ENCODE measurements at regions not wholly inside any gene's neighbourhood (a gene's known extent, or its start where the extent isn't known, plus 50 kb on each side); places are given as distances from the start of the nearest gene placed in this dataset.
"Not testable (repeated sequence)": the region's sequence is repeated elsewhere in the genome, so short reads cannot be mapped to it uniquely, and the experiment has no call there.

DNA sequence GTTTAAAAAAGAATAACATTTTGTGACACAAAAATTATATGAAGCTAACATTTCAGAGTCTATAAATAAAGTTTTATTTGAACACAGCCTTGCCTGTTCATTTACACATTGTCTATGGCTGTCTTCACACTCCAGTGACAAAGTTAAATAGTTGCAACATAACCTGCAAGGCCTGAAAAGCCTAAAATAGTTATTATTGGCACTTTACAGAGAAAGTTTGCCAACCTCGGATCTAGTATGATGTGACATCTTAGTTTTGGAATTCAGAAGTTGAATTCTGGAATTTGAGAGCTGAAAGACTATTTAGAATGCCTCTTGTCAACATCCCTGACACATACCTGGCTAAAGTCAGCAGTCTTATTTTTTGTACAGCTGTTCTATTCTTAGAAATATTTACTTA, 68.3 kb downstream of the DYRK2 start:
- DNase-seq (ENCODE audit: low read depth in 2 of 3, low spot score in 2 of 3), result no peak

DNA sequence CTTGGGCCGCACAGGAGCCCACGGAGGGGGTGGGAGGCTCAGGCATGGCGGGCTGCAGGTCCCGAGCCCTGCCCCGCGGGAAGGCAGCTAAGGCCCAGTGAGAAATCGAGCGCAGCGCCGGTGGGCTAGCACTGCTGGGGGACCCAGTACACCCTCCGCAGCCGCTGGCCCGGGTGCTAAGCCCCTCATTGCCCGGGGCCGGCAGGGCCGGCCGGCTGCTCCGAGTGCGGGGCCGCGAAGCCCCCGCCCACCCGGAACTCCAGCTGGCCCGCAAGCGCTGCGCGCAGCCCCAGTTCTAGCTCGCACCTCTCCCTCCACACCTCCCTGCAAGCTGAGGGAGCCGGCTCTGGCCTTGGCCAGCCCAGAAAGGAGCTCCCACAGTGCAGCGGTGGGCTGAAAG, 70.8 kb downstream of the DYRK2 start:
- DNase-seq (ENCODE audit: low read depth in 2 of 3, low spot score in 2 of 3), result not testable (repeated sequence)

DNA sequence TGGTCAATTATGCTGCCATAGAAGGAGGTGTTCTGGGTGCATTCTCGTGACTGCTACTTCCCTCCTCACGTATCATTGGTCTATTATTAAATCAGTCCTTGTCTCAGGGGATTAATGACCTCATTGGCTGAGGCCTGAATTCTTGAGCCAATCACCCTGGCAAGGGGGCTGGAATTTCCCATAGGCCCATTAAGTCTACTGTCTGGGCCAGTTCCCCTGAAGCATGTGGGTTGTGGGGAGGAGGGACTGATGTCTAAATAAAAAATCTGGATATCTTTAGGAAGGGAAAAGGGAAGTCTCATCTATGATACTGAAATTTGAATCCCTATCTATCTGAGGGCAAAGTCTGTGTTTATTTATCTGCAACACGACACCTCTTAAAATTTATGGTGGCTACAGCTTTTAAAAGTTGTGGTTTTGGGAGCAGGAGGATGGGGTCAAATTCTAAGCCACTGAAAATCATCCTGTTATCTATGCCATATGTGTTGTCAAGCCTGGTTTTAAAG, 71.9 kb downstream of the DYRK2 start:
- no peak for DNase-seq (ENCODE audit: low read depth in 2 of 3, low spot score in 2 of 3)

DNA sequence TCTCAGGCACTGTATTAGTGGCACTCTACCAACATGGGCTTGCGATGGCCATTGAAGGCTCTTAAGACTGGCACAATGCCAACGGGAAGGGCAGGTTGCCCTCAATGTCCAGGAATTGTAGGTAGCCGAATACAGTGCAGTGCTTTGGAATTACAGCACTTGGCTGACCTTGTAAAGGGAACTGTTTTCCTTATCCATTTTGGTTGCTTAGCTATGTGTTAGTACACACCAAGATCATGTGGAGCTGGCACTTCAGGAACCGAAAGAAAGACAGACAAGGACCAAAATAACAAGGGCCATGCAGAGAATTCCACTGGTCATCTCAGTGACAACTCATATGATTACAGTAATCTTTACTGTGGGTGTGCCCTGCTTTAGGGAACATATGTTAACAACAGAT, 72.7 kb downstream of the DYRK2 start:
- DNase-seq (ENCODE audit: low read depth in 2 of 3, low spot score in 2 of 3), result no peak

DNA sequence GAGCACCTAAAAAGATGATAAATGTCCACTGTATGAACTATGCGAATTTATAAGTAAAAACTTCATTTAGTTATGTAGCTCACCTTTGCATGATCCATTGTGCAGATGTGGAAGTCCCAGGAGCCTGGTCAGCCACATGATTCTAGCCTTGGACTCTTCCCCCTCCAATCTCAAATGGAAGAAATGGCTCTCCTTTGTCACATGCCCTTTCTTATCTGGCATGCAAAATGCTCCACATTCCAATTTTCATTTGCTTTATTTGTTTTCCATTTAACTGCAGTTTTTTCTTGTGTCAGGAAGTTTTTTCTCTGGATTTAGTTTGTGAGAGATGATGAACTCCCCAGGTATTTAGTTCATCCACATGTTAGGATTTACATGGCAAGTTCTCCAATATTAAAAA, 73.8 kb downstream of the DYRK2 start:
- no peak for DNase-seq (ENCODE audit: low read depth in 2 of 3, low spot score in 2 of 3)

DNA sequence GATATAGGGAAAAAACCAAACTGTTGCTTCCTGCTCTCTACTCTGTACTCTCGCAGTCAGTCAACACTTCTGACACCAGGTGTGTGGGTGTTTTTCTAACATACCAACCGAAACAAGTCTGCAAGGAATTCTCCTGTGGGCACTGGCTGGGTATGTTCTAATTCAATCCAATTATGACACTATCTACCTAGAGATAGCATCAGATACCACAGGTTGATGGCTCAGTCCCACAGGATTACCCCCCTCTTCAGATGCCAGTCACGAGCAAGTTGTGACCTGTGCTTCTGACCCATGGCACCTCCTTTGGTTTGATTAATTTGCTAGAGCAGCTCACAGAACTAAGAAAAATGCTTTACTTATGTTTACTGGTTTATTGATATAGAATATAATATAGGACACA, 78.3 kb downstream of the DYRK2 start:
- DNase-seq (ENCODE audit: low read depth in 2 of 3, low spot score in 2 of 3), result no peak

DNA sequence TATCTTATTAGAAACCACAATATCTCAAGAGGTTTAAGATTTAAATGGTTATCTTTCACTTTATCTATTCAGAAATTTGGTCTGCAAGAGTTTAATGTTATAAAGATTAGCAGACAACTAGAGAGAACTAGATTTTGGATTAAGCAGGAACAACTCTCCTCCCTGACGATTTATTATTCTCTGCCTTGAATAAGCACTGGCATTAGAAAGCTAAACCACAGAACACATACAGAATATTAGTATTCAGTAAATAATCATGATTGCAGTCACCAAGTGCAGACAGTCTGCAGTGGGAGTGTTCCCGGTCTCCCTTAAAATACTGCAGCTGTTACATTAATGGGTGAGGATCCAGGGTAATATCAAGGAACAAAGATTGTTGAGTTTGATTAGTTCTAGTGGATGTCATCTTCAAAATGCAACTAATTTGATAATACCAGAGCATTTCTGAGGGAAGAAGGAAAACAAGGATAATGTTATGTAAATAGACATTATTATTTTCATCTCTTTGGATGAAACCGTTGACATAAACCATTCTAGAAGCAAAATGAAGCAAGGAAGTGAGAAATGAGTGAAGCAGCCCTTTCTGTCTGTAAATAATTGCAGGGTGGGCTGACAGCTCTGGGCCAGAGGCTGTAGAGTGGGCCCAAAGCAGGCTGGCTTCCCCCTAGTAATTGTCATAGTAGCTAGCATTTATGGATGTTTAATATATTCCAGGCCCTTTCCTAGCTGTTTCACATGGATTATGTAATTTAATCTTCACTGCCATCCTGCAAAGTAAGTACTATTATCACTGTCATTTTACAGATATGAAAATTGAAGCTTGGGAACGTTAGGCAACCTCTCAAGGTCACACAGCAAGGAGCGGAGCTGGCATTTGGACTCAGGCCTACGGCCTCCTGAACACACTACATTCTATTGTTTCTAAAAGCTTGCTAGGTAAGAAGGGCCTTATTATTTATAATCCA, 79.4 kb downstream of the DYRK2 start:
- no peak for DNase-seq (ENCODE audit: low read depth in 2 of 3, low spot score in 2 of 3)

DNA sequence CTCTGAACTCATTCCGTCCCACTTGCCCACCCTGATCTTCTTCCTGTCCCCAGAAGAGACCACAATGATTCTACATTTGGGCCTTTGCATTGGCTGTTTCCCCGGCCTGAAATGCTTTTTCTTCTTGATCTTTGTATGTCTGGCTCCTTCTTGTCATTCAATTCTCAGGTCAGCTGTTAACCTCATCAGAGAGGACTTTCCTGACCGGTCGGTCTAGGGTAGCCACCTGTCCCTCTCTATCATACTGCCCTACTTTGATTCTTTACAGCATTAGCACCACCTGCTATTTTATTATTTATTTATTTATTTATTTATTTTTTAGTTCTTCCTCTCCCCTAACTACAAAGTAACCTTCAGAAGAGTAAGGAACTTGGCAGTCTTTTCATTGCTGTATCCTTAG, 84.3 kb downstream of the DYRK2 start:
- no peak for DNase-seq (ENCODE audit: low read depth in 2 of 3, low spot score in 2 of 3)

DNA sequence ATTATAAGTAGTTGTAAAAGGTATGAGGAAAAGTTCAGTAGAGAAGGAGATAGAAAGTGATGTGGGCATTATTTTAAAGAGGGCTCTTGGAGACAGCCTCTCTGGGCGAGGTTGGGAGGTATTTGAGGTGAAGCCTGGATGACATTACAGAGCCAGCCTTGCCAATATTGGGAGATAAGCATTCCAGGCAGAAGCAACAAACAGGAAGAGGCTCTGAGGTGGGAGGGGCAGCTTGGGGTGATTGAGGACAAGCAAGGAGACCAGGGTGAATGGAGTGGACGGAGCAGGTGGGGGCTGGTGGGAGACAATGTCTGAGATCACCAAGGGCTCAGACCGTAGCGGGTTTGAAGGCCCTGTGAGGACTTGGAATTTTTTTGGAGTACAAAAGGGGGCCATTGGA, 87.3 kb downstream of the DYRK2 start:
- DNase-seq (ENCODE audit: low read depth in 2 of 3, low spot score in 2 of 3), result no peak

DNA sequence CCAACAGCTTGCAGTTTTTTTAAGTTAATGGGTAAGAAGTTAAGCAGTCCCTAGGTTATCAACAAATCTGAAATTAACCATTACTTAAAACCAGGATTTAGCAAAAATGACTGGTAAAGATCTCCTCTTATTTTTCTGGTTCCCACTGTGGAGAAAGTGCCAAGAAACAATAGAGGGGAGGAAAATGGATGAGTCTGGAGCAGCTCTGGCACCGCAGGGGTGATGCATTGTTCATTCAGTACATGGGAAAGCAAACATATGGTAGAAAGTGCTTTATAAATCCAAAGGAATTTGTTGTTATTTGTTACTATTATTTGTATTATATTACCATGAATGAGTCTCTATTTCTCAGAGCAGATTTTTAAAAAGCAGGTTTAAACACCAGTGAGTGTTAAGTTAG, 92.2 kb downstream of the DYRK2 start:
- DNase-seq (ENCODE audit: low read depth in 2 of 3, low spot score in 2 of 3), result no peak

DNA sequence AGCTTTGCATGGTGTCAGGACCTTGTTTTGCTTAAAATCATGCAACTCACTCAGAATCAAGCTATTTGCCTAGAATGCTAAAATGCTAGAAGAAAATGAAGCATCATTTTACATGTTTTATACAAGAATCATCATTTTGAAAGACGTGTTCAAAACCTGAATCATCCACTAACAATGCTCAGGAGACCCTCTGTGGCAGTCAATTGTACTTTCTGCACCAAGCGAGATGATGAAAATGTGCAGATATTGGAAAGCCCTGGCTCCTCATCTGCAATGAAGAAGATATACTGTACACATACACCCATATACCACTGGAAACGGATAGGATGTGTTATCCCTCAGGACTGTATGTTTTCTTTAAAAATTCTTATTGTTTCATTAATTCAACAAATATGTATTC, 92.7 kb downstream of the DYRK2 start:
- no peak for DNase-seq (ENCODE audit: low read depth in 2 of 3, low spot score in 2 of 3)

DNA sequence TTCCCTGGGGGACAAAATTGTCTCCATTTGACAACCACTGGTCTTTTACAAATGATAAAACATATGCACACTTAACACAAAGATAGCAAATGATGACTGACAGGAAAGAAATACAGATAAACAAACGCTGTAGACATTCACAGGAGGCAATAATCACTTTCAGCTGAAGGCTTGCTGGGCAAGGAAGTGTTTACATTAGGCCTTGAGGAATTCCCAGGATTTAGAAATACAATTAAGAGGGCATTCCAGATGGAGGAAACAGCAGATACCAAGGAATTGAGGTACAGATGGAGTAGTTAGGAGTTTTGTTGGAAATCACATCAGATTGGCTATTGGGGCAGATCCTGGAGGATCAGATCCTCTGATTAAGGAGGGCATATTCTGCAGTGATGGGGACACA, 93.9 kb downstream of the DYRK2 start:
- no peak for DNase-seq (ENCODE audit: low read depth in 2 of 3, low spot score in 2 of 3)

DNA sequence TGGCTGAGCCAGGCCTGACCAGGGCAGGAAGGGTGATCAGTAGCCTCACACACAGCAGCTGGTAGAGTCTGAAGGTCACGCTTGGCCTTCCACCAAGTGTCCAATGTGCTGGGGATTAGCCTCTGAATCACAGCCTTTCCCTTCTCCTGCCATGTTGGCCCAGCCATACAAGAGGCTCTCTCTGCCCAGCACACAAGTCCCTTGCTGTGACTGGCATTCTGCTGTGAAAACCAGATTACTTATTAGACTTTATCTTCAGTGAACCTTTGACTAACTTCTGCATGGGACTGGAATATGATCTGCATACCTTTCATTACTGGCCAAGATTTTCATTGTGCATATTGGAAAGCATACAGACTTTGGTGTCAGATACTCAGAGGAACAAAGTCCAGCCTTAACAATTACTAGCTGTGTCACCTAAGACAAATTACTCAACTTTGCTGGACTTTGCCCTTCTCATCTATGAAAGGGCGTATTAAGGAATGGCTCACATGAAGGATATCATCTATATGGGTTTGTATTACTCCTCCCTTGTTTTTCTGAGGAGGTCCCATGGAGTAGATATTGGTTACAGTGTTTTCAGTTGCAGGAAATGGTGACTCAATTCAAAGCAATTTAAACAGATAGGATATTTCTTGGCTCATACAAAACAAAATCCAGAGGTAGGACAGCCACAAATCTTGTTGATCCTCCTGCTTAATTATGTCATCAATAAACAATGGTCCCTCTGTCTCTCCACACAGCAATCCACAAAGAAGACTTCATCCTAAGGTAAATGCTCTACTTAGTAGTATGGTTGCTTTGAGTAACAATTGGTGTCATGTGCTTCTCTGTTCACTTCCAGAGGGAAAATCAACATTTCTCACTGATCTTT, 99.6 kb downstream of the DYRK2 start:
- DNase-seq (ENCODE audit: low read depth in 2 of 3, low spot score in 2 of 3), result no peak

DNA sequence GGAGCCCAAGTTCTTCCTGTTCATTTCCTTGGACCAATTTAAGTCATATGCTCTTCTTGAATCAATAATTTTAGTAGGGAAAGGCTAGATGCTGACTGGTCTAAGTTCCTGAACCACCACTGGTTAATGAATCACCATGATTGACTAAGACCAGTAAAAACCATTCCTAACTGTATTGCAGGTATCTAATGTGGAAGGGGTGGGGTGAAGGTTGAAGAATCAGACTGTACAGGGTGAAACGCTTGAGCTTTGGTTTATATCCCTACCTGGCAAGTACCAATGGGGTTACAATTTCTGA, 100.1 kb downstream of the DYRK2 start:
- DNase-seq (ENCODE audit: low read depth in 2 of 3, low spot score in 2 of 3), result no peak

DNA sequence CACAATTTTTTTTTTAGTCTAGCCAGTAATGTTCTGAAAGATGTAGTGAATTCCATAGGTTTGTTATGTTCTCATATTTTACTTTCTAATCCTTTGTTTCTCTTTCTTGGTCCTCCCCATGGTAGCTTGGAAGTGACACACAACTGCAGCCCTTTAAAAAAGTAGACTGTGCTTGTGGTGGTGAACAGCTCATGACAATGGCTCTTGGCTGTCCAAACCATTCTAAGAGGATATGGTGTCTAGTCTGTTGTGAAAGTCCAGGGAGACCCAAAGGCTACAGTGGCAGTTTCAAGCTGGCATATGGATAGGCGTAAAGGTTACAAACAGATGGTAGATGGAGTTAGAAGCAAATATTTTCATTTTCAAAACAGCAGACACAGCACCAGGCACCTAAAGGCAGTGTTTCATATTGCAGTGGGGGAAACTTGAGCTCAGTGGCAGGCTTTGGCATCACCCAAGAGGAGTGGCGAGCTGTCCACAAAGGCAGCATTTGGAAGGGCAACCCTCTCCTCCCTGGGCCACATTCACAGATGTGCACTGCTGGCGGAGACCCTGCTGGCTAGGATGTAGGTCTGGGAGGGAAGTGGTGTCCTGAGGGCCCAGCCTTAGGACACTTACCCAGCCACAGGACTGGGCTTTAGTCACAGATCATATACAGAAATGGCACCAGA, 102.1 kb downstream of the DYRK2 start:
- DNase-seq (ENCODE audit: low read depth in 2 of 3, low spot score in 2 of 3), result no peak

DNA sequence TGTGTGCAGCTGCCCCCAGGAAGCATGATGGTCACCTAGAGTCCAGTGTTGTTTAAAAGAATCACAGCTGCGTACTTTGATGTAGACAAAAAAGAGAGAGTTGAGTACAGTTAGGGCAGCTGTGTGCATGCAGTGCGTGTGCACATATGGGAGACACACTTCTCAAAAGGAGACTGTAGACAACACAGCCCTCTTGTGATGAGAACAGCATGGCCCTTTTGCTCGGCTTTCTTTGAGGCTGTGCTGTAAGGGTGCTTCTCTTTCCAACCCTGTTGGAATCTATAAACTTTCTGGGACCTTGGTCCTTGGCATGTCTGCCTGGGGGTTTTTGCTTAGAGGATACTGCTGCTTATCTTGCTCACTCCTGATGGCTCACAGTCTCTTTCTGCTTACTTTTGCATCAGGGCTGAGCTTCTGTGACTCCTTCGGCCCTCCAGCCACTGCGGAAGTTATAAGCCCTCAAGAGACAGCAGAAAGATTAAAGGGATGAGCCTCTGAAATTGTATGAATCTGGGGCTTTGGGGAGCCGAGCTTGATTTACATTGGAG, 102.9 kb downstream of the DYRK2 start:
- DNase-seq (ENCODE audit: low read depth in 2 of 3, low spot score in 2 of 3), result no peak

DNA sequence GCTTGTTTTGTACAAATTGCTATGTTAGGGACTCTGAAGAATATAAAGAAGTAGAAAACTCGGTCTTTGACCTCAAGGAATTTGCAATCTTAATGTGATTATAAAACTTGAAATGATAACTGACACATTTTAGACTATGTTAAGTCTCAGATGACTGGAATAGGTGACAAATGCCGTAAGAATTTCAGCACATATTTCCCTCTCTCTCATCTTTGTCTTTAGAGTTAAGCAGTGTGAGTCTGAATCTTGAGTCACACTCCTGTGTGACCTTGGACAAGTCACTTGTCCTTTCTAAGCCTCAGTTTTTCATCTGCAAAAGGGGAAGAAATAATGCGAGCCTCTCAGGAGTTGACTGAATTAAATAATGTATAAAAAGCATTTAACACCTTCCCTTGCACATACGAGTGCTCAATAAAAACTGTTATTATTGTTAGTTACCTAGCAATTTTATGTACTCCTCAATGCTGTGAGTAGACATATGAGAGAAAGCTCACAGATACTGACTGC, 103.7 kb downstream of the DYRK2 start:
- no peak for DNase-seq (ENCODE audit: low read depth in 2 of 3, low spot score in 2 of 3)

DNA sequence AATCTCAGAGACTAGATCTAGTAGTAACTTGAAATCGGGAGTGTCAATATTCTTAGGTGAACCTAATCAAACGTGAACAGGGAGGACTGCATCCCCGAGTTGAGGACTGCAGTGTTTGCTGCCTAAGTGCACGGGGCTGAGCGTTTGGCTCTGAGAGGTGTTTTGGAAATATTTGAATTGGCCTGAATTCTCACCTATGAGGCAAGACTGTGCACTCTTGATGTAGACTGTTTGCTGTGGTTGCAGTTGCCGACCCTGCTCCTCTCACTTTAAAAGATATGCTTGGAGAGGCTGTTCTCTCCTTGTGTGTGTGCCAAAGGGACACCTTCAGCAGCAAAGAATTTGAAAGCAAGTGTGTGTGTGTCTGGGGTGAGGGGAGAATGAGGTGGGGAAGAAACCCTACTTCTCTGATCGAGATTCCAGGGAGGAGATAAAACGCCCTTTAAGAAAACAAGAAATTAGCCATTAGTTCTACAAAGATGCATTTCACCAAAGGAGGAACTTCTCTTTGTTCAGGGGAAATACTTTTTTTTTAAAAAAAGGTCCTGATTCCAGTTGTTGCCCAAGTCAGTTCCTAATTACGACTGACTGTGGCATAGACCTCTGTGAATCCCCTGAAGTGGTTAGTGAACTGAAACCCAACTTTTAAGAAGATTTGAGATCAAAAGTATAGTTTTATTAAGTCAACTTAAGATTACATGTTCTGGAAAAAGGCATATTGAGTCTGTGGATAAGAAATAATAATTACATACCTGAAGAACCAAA, 106.6 kb downstream of the DYRK2 start:
- DNase-seq (ENCODE audit: low read depth in 2 of 3, low spot score in 2 of 3), result peak in 2 of 3 donors; percentile 1 to 13

DNA sequence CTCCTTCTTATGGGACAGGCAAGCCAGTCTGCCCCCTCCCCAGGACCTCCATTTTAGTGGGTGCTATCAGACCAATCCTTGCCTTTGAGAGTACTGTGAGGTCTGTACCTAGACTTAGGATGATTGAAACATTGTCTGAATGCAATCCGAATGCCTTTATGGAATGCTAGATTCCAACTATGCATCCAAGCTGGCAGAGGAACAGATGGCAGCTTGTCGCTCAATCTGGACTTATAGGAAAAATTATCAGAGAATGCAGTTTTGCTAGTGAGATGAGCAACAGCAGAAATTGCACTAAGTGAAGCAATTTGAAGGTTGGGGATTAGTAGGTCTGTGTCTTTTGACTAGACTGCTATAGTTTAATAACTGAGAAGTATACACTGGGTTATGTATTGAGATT, 109.1 kb downstream of the DYRK2 start:
- no peak for DNase-seq (ENCODE audit: low read depth in 2 of 3, low spot score in 2 of 3)

DNA sequence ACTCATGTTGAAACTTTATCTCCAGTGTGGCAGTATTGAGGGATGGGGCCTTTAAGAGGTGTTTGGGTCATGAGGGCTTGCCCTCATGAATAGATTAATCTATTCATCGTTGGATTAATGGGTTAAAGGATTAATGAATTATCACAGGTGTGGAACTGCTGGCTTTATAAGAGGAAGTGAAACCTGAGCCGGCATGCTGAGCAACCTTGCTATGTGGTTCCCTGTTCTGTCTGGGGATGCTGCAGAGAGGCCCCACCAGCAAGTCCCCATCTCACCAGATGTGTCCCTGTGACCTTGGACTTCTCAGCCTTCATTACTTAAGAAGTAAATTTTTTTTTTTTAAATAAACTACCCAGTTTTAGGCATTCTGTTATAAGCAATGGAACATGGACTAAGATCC, 109.6 kb downstream of the DYRK2 start:
- peak in 1 of 3 donors; percentile 1 for DNase-seq (ENCODE audit: low read depth in 2 of 3, low spot score in 2 of 3)
